ENCODE measurements at regions not wholly inside any gene's neighbourhood (a gene's known extent, or its start where the extent isn't known, plus 50 kb on each side); places are given as distances from the start of the nearest gene placed in this dataset.

GRCh38 chr6:44606504-44606903, 219.0 kb downstream of the CDC5L start:
- TF ChIP-seq CTCF (conservative IDR thresholded peaks at IDR 0.05; ENCODE audit: low read length) (no peak), EZH2phosphoT487 (IDR thresholded peaks at IDR 0.05; ENCODE audit: borderline replicate concordance) (no peak)

All from Loucy (cell line).